ENCODE measurements at regions not wholly inside any gene's neighbourhood (a gene's known extent, or its start where the extent isn't known, plus 50 kb on each side); places are given as distances from the start of the nearest gene placed in this dataset.
"Not testable (repeated sequence)": the region's sequence is repeated elsewhere in the genome, so short reads cannot be mapped to it uniquely, and the experiment has no call there.

GRCh38 chr6:167709196-167709595 is 117.5 kb upstream of the AFDN start:
- H3K9me3 ChIP-seq, result no peaks in the 10 kb centered on the region

GRCh38 chr6:167709776-167710336 is 116.9 kb upstream of the AFDN start:
- H3K36me3 ChIP-seq; intact Hi-C loops (cut with DNase I); ATAC-seq; H3K9me3 ChIP-seq; H3K27ac ChIP-seq; H3K4me1 ChIP-seq; FAIRE-seq; DNase-seq; H3K27me3 ChIP-seq; H3K4me3 ChIP-seq: not testable (repeated sequence)
- WGBS, 2 donors, result 82 to 87% methylated on average over 11 of the region's 11 CpGs

More at GRCh38 chr6:167709196-167709595, 117.5 kb upstream of the AFDN start:
- H3K27me3 ChIP-seq, result no peaks in the 10 kb centered on the region
- intact Hi-C loops (cut with DNase I), result no loop called here
- H3K36me3 ChIP-seq, result no peaks in the 10 kb centered on the region
- TF ChIP-seq CTCF (IDR thresholded peaks at IDR 0.05), result no peak
- WGBS, 2 donors, result 86 to 90% methylated on average over 7 of the region's 7 CpGs
- H3K27ac ChIP-seq, result no peak overlapping the region
- DNase-seq (no peak), ATAC-seq (no peak), FAIRE-seq (no peak)
- no peak overlapping the region for H3K4me3 ChIP-seq
- H3K4me1 ChIP-seq, result no peaks in the 10 kb centered on the region

GRCh38 chr6:167710363-167710920 is 116.3 kb upstream of the AFDN start:
- DNase-seq (no peak), ATAC-seq (no peak)

GRCh38 chr6:167711211-167711610 is 115.5 kb upstream of the AFDN start:
- 85 to 95% methylated on average over 8 of the region's 8 CpGs for WGBS, 2 donors
- FAIRE-seq, result no peak
- H3K27ac ChIP-seq, result no peak overlapping the region

More at GRCh38 chr6:167710363-167710920, 116.3 kb upstream of the AFDN start:
- intact Hi-C loops (cut with DNase I), result no loop called here
- H3K27me3 ChIP-seq, result no peaks in the 10 kb centered on the region
- H3K4me3 ChIP-seq, result no peak overlapping the region
- WGBS, 2 donors, result 76 to 89% methylated on average over 13 of the region's 13 CpGs
- no peaks in the 10 kb centered on the region for H3K36me3 ChIP-seq
- H3K9me3 ChIP-seq, result no peaks in the 10 kb centered on the region
- no peak for FAIRE-seq
- no peaks in the 10 kb centered on the region for H3K4me1 ChIP-seq
- H3K27ac ChIP-seq, result no peak overlapping the region
- no peak for TF ChIP-seq CTCF (IDR thresholded peaks at IDR 0.05)

More at GRCh38 chr6:167711211-167711610, 115.5 kb upstream of the AFDN start:
- Histone ChIP-seq H3K36me3 (no peaks in the 10 kb centered on the region), H3K27me3 (no peaks in the 10 kb centered on the region), H3K9me3 (no peaks in the 10 kb centered on the region), H3K4me3 (no peak overlapping the region), H3K4me1 (no peaks in the 10 kb centered on the region)
- no peak for TF ChIP-seq CTCF (IDR thresholded peaks at IDR 0.05)
- intact Hi-C loops (cut with DNase I), result no loop called here
- ATAC-seq, result no peak
- no peak for DNase-seq
